ENCODE measurements at regions not wholly inside any gene's neighbourhood (a gene's known extent, or its start where the extent isn't known, plus 50 kb on each side); places are given as distances from the start of the nearest gene placed in this dataset.
A peak's percentile ranks its signal among the peaks of the same experiment; 100 is the strongest.

- Histone ChIP-seq H3K27me3 (ENCODE audit: insufficient read depth, low read depth, low read length) (no peaks in the 10 kb centered on the region), H3K79me2 (replicated peaks; ENCODE audit: insufficient read depth, low read length) (no peaks in the 10 kb centered on the region), H3K9me2 (ENCODE audit: insufficient read depth, low read length) (no peaks in the 10 kb centered on the region), H3K9me3 (ENCODE audit: low read length) (no peaks in the 10 kb centered on the region), H2AFZ (ENCODE audit: low read depth, low read length) (no peak overlapping the region), H3K27ac (ENCODE audit: low read length) (no peak overlapping the region), H3K36me3 (ENCODE audit: insufficient read depth, low read length) (no peaks in the 10 kb centered on the region), H3K4me2 (ENCODE audit: low read length) (no peak overlapping the region), H4K20me1 (ENCODE audit: insufficient read depth) (no peaks in the 10 kb centered on the region), H3K4me3 (ENCODE audit: low read length) (no peak overlapping the region), H3F3A (ENCODE audit: insufficient read depth, low read length, poor library complexity, severe bottlenecking) (peaks cover under 1% of the 10 kb centered on the region), H3K9ac (ENCODE audit: low read length) (no peak overlapping the region)
- TF ChIP-seq EZH2 (IDR thresholded peaks at IDR 0.05; ENCODE audit: borderline replicate concordance, insufficient read depth, low read length, poor library complexity, severe bottlenecking): no peak
- no peak for TF ChIP-seq SMC3 (conservative IDR thresholded peaks at IDR 0.05; ENCODE audit: poor library complexity)
- TF ChIP-seq RAD21 (conservative IDR thresholded peaks at IDR 0.05): no peak
- TF ChIP-seq REST (IDR thresholded peaks at IDR 0.05; ENCODE audit: borderline replicate concordance): no peak
- TF ChIP-seq TAF1 (IDR thresholded peaks at IDR 0.05; ENCODE audit: low read depth): no peak
- no peak for TF ChIP-seq EP300 (conservative IDR thresholded peaks at IDR 0.05; ENCODE audit: poor library complexity, severe bottlenecking)
- TF ChIP-seq CTCF (IDR thresholded peaks at IDR 0.05; ENCODE audit: poor library complexity, severe bottlenecking): no peak
- no peak for TF ChIP-seq POLR2AphosphoS5 (IDR thresholded peaks at IDR 0.05)
- TF ChIP-seq MXI1 (conservative IDR thresholded peaks at IDR 0.05; ENCODE audit: poor library complexity, severe bottlenecking): no peak
These were observed 142.5 kb upstream of the SSTR1 start for GRCh38 chr14:38065106-38065762.

DNA sequence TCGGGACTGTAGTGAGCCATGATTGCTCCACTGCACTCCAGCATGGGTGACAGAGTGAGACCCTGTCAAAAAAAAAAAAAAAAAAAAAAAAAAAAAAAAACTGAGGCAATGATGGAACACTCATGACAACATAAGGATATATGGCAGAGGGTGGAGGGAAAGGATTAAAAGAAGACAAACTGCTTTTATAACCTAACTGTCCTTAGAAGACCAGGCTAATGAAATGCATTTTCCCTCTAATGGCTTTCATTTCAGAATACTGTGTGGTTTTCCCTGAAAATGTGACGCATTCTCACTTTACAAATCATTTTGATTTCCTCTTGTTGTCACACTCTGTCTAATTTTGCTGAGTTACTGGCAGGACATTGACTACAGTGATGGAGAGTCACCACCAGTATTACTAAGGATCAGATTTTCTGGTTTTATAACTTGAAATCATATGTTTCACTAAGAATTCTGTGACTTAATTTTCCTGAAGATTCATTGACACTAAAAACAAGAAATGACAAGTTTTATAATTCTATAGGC, 137.6 kb upstream of the SSTR1 start:
- Histone ChIP-seq H3K27ac (ENCODE audit: low read length) (no peak overlapping the region), H2AFZ (ENCODE audit: low read depth, low read length) (no peak overlapping the region)

More for the DNA sequence above, 137.6 kb upstream of the SSTR1 start:
- H3K9ac ChIP-seq (ENCODE audit: low read length): no peak overlapping the region
- H4K20me1 ChIP-seq (ENCODE audit: insufficient read depth): no peaks in the 10 kb centered on the region
- no peaks in the 10 kb centered on the region for H3K9me3 ChIP-seq (ENCODE audit: low read length)
- peaks cover 4% of the 10 kb centered on the region for H3F3A ChIP-seq (ENCODE audit: insufficient read depth, low read length, poor library complexity, severe bottlenecking)
- no peaks in the 10 kb centered on the region for H3K79me2 ChIP-seq (replicated peaks; ENCODE audit: insufficient read depth, low read length)
- TF ChIP-seq EP300 (conservative IDR thresholded peaks at IDR 0.05; ENCODE audit: poor library complexity, severe bottlenecking): peak; percentile 25
- no peak for TF ChIP-seq SMC3 (conservative IDR thresholded peaks at IDR 0.05; ENCODE audit: poor library complexity)
- H3K4me2 ChIP-seq (ENCODE audit: low read length): no peak overlapping the region
- H3K27me3 ChIP-seq (ENCODE audit: insufficient read depth, low read depth, low read length): no peaks in the 10 kb centered on the region
- no peaks in the 10 kb centered on the region for H3K9me2 ChIP-seq (ENCODE audit: insufficient read depth, low read length)
- H3K4me3 ChIP-seq (ENCODE audit: low read length): no peak overlapping the region
- H3K36me3 ChIP-seq (ENCODE audit: insufficient read depth, low read length): no peaks in the 10 kb centered on the region

Measured in neural cell (in vitro differentiated cells).